CD8-positive, alpha-beta memory T cell (primary cell): ENCODE measurements at regions not wholly inside any gene's neighbourhood (a gene's known extent, or its start where the extent isn't known, plus 50 kb on each side); places are given as distances from the start of the nearest gene placed in this dataset.
A peak's percentile ranks its signal among the peaks of the same experiment; 100 is the strongest.

Experiments
- CTCF ChIA-PET: fragments of 350-600 bp; sonication (Branson Sonifier 250); formaldehyde crosslinking; loops from one replicate; lab custom pipeline; 2021; ENCODE audit warnings: antibody characterized with exemption; lab: Charles Lee
- POLR2A ChIA-PET: fragments of 350-600 bp; sonication (Branson Sonifier 250); formaldehyde crosslinking; loops from one replicate; lab custom pipeline; 2021; ENCODE audit warnings: antibody characterized with exemption; lab: Charles Lee
- DNase-seq, 5 donors: peaks; one replicate each; pipeline versions ENCODE4 v3.0.0 to v3.0.0-alpha.2; 2020 to 2022; ENCODE audit warnings: mixed read lengths in 1 of 5
- H3K27ac ChIP-seq: one replicate; pipeline ENCODE4 v1.7.0; 2013; ENCODE audit warnings: low read depth, mild to moderate bottlenecking, low read length, moderate library complexity
- H3K27me3 ChIP-seq: 2 replicates; pipeline ENCODE4 v1.7.0; 2013; ENCODE audit warnings: low read length, mild to moderate bottlenecking; ENCODE audit not compliant: insufficient read depth, poor library complexity, severe bottlenecking
- H3K36me3 ChIP-seq: 2 replicates; pipeline ENCODE4 v1.7.0; 2013; ENCODE audit warnings: mild to moderate bottlenecking, low read length, moderate library complexity; ENCODE audit not compliant: insufficient read depth
- H3K4me1 ChIP-seq: 2 replicates; pipeline ENCODE4 v1.7.0; 2013; ENCODE audit warnings: mild to moderate bottlenecking, low read length, moderate library complexity; ENCODE audit not compliant: insufficient read depth
- H3K4me3 ChIP-seq: 2 replicates; pipeline ENCODE4 v1.7.0; 2013; ENCODE audit warnings: mild to moderate bottlenecking, low read length
- H3K9me3 ChIP-seq: 2 replicates; pipeline ENCODE4 v1.7.0; 2013; ENCODE audit warnings: mild to moderate bottlenecking, low read length
- H3K27ac Mint-ChIP-seq, 8 donors: one replicate each; pipeline ENCODE4 v1.8.0; 2020 to 2021; ENCODE audit warnings: mixed read lengths in 8 of 8, mild to moderate bottlenecking in 6 of 8, inconsistent platforms in 3 of 8, moderate library complexity in 3 of 8
- H3K27me3 Mint-ChIP-seq, 2 donors: one replicate each; pipeline ENCODE4 v1.8.0; 2020 to 2021; ENCODE audit warnings: mixed read lengths in 2 of 2, mild to moderate bottlenecking in 1 of 2, moderate library complexity in 1 of 2
- H3K36me3 Mint-ChIP-seq, 3 donors: one replicate each; pipeline ENCODE4 v1.8.0; 2020 to 2021; ENCODE audit warnings: mixed read lengths in 3 of 3, inconsistent platforms in 1 of 3, mild to moderate bottlenecking in 1 of 3
- H3K4me1 Mint-ChIP-seq, 3 donors: one replicate each; pipeline ENCODE4 v1.8.0; 2020 to 2021; ENCODE audit warnings: mixed read lengths in 3 of 3, inconsistent platforms in 1 of 3, mild to moderate bottlenecking in 1 of 3
- H3K4me3 Mint-ChIP-seq, 7 donors: one replicate each; pipeline ENCODE4 v1.8.0; 2020 to 2021; ENCODE audit warnings: mixed read lengths in 7 of 7, mild to moderate bottlenecking in 6 of 7, moderate library complexity in 4 of 7, inconsistent platforms in 2 of 7
- H3K9me3 Mint-ChIP-seq, 5 donors: one replicate each; pipeline ENCODE4 v1.8.0; 2020 to 2022; ENCODE audit warnings: mixed read lengths in 5 of 5, mild to moderate bottlenecking in 3 of 5, moderate library complexity in 2 of 5, inconsistent platforms in 1 of 5

DNA sequence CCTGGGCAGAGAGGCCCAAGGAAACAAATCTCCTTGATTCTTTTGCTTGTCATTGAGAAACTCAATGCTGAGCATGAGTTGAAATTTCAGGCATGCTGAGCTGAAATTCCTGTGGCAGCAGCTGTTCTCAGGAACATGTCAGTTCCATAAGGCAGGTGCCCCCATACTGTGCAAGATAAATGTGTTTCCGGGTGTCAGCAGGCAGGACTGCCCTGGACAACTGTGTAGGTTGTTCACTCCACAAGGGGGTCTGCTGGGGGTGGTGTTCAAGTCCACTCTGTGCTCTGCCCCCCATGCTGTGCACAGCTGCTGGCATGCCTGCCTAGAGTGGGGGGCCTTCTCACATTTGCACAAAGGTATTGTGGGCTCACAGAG, 133.7 kb downstream of the CTTN start:
- Histone ChIP-seq H3K36me3 (no peaks in the 10 kb centered on the region), H3K27me3 (no peaks in the 10 kb centered on the region), H3K9me3 (no peaks in the 10 kb centered on the region), H3K27ac (no peak overlapping the region), H3K4me1 (no peaks in the 10 kb centered on the region), H3K4me3 (no peak overlapping the region)
- Mint-ChIP-seq H3K36me3 (no peaks in the 10 kb centered on the region), H3K4me3 (no peak overlapping the region), H3K27me3 (peaks cover 0 to 2% of the 10 kb centered on the region in 2 donors), H3K9me3 (peaks cover 0 to 6% (median 0%) of the 10 kb centered on the region in 5 donors), H3K27ac (no peak overlapping the region), H3K4me1 (no peaks in the 10 kb centered on the region)
- ChIA-PET CTCF (no interaction called here), POLR2A (no interaction called here)
- DNase-seq, result no peak

DNA sequence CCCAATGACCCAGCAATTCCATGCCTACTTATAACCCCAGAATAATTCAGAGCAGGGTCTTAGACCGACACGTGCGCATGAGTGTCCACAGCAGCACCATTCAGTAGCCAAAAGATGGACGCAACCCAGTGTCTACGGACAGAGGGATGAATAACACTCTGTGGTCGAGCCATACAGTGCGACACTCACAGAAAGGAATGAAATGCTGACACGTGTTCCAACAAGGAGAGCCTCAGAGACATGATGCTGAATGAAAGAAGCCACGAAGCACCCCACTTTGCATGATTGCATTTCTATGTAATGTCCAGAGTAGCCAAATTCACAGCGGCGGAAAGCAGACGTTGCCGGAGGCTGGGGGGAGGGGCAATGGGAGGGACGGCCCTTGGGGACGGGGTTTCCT, 134.4 kb downstream of the CTTN start:
- Mint-ChIP-seq H3K36me3 (no peaks in the 10 kb centered on the region), H3K4me1 (no peaks in the 10 kb centered on the region), H3K9me3 (peaks cover 0 to 8% (median 0%) of the 10 kb centered on the region in 5 donors), H3K4me3 (no peak overlapping the region), H3K27ac (no peak overlapping the region), H3K27me3 (no peaks in the 10 kb centered on the region)
- H3K4me3 ChIP-seq, result no peak overlapping the region
- no peaks in the 10 kb centered on the region for H3K9me3 ChIP-seq
- ChIA-PET CTCF (no interaction called here), POLR2A (no interaction called here)
- no peaks in the 10 kb centered on the region for H3K27me3 ChIP-seq
- H3K4me1 ChIP-seq, result no peaks in the 10 kb centered on the region
- H3K36me3 ChIP-seq, result no peaks in the 10 kb centered on the region
- H3K27ac ChIP-seq, result no peak overlapping the region
- DNase-seq, result no peak

DNA sequence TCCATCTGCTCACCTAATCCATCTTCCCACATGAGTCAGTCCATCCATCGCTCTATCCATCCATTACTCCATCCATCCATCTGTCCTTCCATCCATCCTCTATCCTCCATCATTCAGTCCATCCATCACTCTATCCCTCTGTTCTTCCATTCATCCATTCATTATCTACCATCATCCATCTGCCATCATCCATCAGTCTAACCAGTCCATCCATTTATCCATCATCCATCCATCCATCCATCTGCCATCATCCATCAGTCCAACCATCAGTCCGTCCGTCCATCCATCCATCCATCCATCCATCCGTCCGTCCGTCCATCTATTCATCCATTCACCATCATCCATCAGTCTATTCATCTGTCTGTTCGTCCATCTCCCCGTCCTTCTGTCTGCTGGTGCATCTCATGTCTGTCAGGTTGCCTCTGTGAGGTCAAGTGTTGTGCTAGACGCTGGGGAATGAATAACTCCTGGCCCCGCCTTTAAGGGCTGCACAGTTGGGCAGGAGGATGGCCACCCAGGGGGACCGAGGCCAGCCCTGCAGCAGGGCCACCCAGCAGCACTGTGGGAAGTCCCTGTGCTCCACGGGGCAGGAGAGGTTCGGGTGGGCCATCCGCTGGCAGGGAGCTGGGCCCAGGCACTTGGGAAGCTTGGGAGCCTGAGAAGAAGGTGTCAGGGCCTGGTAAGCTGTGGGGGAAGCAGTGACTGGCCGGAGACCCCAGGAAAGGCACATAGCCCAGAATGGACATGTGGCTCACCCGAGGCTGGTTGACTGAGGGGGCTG, 137.1 kb downstream of the CTTN start:
- H3K9me3 Mint-ChIP-seq, result peaks cover 0 to 5% (median 0%) of the 10 kb centered on the region in 5 donors
- H3K27me3 Mint-ChIP-seq, result peaks cover 0 to 1% of the 10 kb centered on the region in 2 donors
- H3K4me1 ChIP-seq, result no peaks in the 10 kb centered on the region
- H3K4me3 Mint-ChIP-seq, result no peak overlapping the region
- POLR2A ChIA-PET, result no interaction called here
- DNase-seq, result peak in 1 of 5 donors; percentile 15
- H3K27me3 ChIP-seq, result no peaks in the 10 kb centered on the region
- no peak overlapping the region for H3K4me3 ChIP-seq
- H3K36me3 Mint-ChIP-seq, result no peaks in the 10 kb centered on the region
- H3K9me3 ChIP-seq, result no peaks in the 10 kb centered on the region
- H3K27ac ChIP-seq, result no peak overlapping the region
- CTCF ChIA-PET, result no interaction called here
- no peak overlapping the region for H3K27ac Mint-ChIP-seq
- no peaks in the 10 kb centered on the region for H3K4me1 Mint-ChIP-seq
- H3K36me3 ChIP-seq, result no peaks in the 10 kb centered on the region

DNA sequence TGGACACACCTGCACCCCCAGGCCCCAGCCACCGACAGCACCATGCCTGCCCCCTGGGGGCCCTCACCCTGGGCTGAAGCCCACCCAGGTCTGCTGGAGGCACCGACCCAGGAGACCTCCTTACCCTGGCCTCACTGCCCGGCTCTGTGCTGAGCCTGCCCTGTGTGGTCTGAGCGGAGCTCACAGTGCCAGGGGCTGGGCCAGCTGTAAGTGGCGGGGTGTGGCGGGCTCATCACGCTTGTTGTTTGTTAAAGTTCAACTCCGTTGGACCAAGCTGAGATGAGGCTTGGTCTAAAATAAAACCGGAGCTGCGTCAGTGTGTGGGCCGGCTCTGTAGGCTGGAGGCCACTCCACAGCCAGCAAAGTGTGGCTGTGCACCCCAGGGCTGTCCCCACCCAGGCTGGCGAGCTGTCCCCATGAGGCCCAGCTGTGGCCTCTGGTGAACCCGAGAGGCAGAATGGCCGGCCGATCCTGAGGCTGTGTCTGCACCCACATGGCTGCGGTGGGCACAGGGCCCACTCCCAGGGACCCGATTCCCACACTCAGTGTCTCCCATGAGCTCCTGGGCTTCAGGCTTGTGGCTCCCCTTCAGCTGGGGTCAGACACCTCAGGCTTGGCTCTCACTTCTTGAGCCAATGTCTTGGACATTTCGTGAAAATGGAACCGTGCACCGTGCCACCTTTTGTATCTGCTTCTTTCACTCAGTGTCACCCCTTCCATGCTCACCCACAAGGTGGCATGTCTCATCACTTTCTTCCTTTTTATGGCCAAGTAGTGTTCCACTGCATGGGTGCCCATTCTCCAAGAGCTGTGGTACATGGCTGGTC, 137.9 kb downstream of the CTTN start:
- Mint-ChIP-seq H3K4me3 (no peak overlapping the region), H3K27me3 (peaks cover 0 to 1% of the 10 kb centered on the region in 2 donors), H3K4me1 (no peaks in the 10 kb centered on the region), H3K36me3 (no peaks in the 10 kb centered on the region), H3K9me3 (peaks cover 0 to 5% (median 0%) of the 10 kb centered on the region in 5 donors), H3K27ac (no peak overlapping the region)
- CTCF ChIA-PET, result no interaction called here
- no peaks in the 10 kb centered on the region for H3K27me3 ChIP-seq
- POLR2A ChIA-PET, result no interaction called here
- H3K27ac ChIP-seq, result no peak overlapping the region
- no peaks in the 10 kb centered on the region for H3K9me3 ChIP-seq
- no peak overlapping the region for H3K4me3 ChIP-seq
- DNase-seq, result peak in 1 of 5 donors; percentile 30
- H3K4me1 ChIP-seq, result no peaks in the 10 kb centered on the region
- no peaks in the 10 kb centered on the region for H3K36me3 ChIP-seq

DNA sequence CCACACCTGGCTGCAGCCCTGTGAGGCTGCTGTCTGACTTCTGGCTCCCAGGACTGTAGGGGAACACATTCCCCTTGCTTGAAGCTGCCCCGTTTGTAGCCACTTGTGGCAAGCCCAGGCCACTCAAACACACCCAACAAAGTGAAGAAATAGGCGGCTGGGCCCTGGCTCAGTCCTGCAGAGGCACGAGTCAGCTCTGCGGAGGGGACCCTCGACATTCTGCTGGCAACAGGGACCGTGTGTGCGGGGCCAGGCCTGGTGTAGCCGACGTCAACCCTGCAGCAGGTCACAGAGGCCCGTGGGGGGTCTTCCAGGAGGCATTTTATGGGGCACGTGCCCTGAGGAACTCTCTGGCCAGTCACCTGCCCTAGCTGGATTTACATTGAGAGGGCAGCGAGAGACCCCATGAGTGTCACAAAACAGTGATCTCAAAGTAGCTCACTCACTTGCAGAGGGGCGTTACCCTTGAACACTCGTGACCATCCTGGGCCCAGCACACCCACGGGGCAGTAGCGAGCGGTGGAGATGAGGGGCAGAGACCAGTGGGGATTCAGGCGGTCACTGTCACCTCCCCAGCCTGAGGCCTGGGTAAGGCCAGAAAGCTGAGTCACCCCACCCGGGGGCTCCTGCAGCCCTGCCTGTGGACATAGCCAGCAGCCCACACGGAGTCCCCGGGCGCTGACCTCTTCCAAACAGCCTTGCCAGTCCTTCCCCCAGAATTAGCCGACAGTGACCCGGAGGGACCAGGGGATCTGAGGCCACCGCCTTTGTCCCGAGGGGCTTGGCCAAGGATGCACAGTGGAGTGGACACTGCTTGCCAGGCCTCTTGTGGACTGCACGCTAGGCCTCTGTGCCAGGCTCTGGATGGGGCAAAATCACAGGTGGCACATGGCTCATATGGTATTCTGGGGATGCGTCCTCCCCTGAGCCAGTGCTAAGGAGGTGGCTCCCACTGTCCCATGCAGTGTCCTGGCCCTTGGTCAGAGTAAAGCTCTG, 139.5 kb downstream of the CTTN start:
- ChIA-PET POLR2A (no interaction called here), CTCF (no interaction called here)
- no peaks in the 10 kb centered on the region for H3K36me3 ChIP-seq
- H3K27ac ChIP-seq, result no peak overlapping the region
- peaks cover 0 to 3% of the 10 kb centered on the region in 2 donors for H3K27me3 Mint-ChIP-seq
- no peak overlapping the region for H3K4me3 Mint-ChIP-seq
- DNase-seq, result peak in 1 of 5 donors; percentile 38
- no peaks in the 10 kb centered on the region for H3K36me3 Mint-ChIP-seq
- peaks cover 0 to 5% (median 0%) of the 10 kb centered on the region in 5 donors for H3K9me3 Mint-ChIP-seq
- no peaks in the 10 kb centered on the region for H3K4me1 ChIP-seq
- H3K27ac Mint-ChIP-seq, result no peak overlapping the region
- no peaks in the 10 kb centered on the region for H3K9me3 ChIP-seq
- no peaks in the 10 kb centered on the region for H3K4me1 Mint-ChIP-seq
- no peak overlapping the region for H3K4me3 ChIP-seq
- H3K27me3 ChIP-seq, result no peaks in the 10 kb centered on the region

DNA sequence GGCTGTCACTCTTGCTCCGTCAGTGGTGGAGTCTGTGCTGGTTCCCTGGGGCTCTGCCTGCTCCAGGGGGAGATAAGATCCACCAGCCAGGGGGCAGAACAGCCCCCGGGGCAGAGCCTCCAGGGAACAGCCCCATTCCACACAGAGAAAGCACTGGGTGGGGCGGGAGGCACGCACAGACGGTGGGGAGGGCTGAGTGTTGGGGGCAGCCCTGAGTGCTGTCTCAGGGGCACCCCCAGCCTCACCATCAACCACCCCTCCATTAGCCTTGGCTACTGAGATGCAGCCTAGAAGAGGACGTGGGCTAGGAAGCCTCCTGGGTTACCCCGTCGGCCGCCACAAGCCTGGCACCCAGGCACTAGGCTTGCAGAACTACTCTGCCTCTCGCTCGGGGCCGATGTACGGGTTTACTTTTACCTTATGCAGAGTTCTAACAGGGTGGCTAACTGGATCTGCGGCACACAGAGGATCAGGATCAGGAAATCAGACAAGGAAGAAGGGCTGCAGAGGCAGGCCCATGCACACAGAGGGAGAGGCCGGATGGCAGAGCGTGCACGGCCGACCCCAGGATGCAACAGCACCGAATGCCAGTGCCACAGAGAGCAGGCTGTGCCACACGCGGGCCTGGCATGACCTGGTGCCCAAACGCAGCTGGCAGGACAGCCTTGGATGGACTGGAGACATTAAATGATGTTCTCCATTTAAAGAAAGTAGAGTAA, 140.5 kb downstream of the CTTN start:
- Histone ChIP-seq H3K27me3 (no peaks in the 10 kb centered on the region), H3K4me1 (no peaks in the 10 kb centered on the region), H3K36me3 (no peaks in the 10 kb centered on the region), H3K27ac (no peak overlapping the region), H3K9me3 (no peaks in the 10 kb centered on the region), H3K4me3 (no peak overlapping the region)
- POLR2A ChIA-PET, result no interaction called here
- no peak overlapping the region for H3K4me3 Mint-ChIP-seq
- H3K9me3 Mint-ChIP-seq, result peaks cover 0 to 5% (median 0%) of the 10 kb centered on the region in 5 donors
- H3K27ac Mint-ChIP-seq, result no peak overlapping the region
- peaks cover 0 to 3% of the 10 kb centered on the region in 2 donors for H3K27me3 Mint-ChIP-seq
- CTCF ChIA-PET, result no interaction called here
- H3K36me3 Mint-ChIP-seq, result no peaks in the 10 kb centered on the region
- H3K4me1 Mint-ChIP-seq, result no peaks in the 10 kb centered on the region
- peak in 1 of 5 donors; percentile 37 for DNase-seq

DNA sequence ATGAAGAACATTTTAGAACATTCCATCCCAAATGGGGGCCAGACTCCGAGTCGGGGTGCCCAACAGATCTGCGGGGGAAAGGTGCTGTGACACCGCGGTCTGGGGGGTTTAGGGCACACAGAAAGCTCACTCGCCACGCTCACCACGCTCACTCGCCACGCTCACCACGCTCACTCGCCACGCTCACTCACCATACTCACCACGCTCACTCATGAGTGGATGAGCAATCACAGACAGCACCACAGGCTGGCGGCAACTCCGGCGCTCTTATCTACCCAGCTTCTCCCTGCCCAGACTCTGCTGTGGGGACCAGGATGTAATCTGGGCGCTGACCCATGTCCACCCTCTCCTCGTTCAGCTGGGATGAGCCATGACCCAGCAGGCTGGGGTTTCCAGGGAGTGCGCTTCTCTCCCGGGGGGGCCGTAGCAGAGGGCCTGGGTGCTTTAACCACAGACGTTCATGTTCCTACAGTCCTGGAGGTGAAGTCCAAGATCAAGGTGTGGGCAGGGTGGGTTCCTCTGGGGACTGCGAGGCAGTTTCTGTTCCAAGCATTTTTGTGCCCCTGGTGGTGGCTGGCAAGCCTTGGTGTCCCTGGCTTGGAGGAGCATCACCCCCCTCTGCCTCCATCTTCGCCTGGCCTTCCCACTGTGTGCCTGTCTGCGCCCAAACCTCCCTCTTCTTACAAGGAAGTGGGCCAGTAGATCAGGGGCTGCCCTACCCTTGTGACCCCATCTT, 141.2 kb downstream of the CTTN start:
- DNase-seq, result peak in 1 of 5 donors; percentile 25
- Mint-ChIP-seq H3K4me1 (no peaks in the 10 kb centered on the region), H3K27ac (no peak overlapping the region), H3K4me3 (no peak overlapping the region), H3K36me3 (no peaks in the 10 kb centered on the region), H3K9me3 (peaks cover 0 to 5% (median 0%) of the 10 kb centered on the region in 5 donors), H3K27me3 (peaks cover 0 to 3% of the 10 kb centered on the region in 2 donors)
- Histone ChIP-seq H3K36me3 (no peaks in the 10 kb centered on the region), H3K27ac (no peak overlapping the region), H3K9me3 (no peaks in the 10 kb centered on the region), H3K27me3 (no peaks in the 10 kb centered on the region), H3K4me1 (no peaks in the 10 kb centered on the region), H3K4me3 (no peak overlapping the region)
- CTCF ChIA-PET, result no interaction called here
- POLR2A ChIA-PET, result no interaction called here
